Thymus (tissue), 11 donors: ENCODE measurements at regions not wholly inside any gene's neighbourhood (a gene's known extent, or its start where the extent isn't known, plus 50 kb on each side); places are given as distances from the start of the nearest gene placed in this dataset.
"Not testable (repeated sequence)": the region's sequence is repeated elsewhere in the genome, so short reads cannot be mapped to it uniquely, and the experiment has no call there.

Experiments
- DNase-seq, 9 donors: peaks; one replicate each; pipeline ENCODE4 v3.0.0-alpha.2; 2013; ENCODE audit warnings: low spot score in 9 of 9, low read depth in 6 of 9, missing footprints in 1 of 9
- H3K27ac ChIP-seq, 2 donors: one replicate each; pipeline ENCODE4 v1.5.1; 2013; ENCODE audit warnings: control low read depth in 1 of 2, low read depth in 1 of 2, low read length in 1 of 2, mild to moderate bottlenecking in 1 of 2, moderate library complexity in 1 of 2
- H3K27me3 ChIP-seq, 2 donors: one replicate each; pipeline ENCODE4 v1.5.1; 2013; ENCODE audit warnings: low read length in 1 of 2; ENCODE audit not compliant: control insufficient read depth in 2 of 2, insufficient read depth in 1 of 2
- H3K36me3 ChIP-seq, 2 donors: one replicate each; pipeline ENCODE4 v1.5.1; 2013; ENCODE audit warnings: low read length in 1 of 2, mild to moderate bottlenecking in 1 of 2, moderate library complexity in 1 of 2; ENCODE audit not compliant: control insufficient read depth in 2 of 2, insufficient read depth in 2 of 2
- H3K4me1 ChIP-seq, 2 donors: one replicate each; pipeline ENCODE4 v1.5.1; 2013; ENCODE audit warnings: low read length in 2 of 2; ENCODE audit not compliant: control insufficient read depth in 2 of 2, insufficient read depth in 2 of 2
- H3K4me3 ChIP-seq, 2 donors: one replicate each; pipeline ENCODE4 v1.5.1; 2013; ENCODE audit warnings: low read length in 2 of 2, control low read depth in 1 of 2, mild to moderate bottlenecking in 1 of 2
- H3K9me3 ChIP-seq, 2 donors: one replicate each; pipeline ENCODE4 v1.5.1; 2013; ENCODE audit warnings: low read length in 1 of 2, mild to moderate bottlenecking in 1 of 2; ENCODE audit not compliant: control insufficient read depth in 2 of 2, insufficient read depth in 1 of 2
- WGBS: extraction: QIAGEN DNeasy Blood & Tissue Kit; methylation state at CpG from one replicate; pipeline ENCODE4 v1.1.7; 2013; 5-methylcytosine and 5-hydroxymethylcytosine counted together
- donor health status: healthy.

DNA sequence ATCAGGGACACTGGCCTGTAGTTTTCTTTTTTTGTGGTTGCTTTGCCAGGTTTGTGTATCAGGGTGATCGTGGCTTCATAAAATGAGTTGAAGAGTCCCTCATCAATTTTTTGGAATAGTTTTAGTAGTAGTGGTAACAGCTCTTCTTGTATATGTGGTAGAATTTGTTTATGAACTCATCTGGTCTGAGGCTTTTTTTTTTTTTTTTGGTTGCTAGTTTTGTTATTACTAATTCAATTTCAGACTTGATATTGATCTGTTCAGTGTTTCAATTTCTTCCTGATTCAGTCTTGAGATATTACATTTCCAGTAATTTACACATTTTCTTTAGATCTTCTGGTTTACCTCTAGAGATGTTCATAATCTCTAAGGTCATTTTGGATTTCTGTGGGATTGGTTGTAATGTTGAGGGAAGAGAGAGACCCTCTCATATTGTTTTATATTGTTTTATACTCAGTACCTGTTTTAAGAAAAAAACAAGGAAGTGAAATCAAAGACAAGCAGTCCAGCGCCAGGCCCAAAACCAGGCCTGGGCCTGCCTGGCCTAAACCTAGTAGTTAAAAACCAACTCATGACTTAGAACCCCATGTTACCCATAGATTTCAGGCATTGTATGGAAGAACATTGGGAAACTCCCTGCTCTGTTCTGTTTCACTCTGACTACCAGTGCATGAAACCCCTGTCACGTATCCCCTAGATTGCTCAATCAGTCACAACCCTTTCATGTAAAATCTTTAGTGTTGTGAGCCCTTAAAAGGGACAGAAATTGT lies 836.7 kb upstream of the NDST4 start:
- H3K4me3 ChIP-seq, H3K36me3 ChIP-seq, H3K4me1 ChIP-seq, DNase-seq, H3K27ac ChIP-seq, H3K27me3 ChIP-seq, H3K9me3 ChIP-seq: not testable (repeated sequence)
- 89% methylated on average over 3 of the region's 3 CpGs for WGBS

- H3K9me3 ChIP-seq: no peaks in the 10 kb centered on the region
- no peak overlapping the region for H3K4me3 ChIP-seq
- no peaks in the 10 kb centered on the region for H3K27me3 ChIP-seq
- H3K4me1 ChIP-seq: no peaks in the 10 kb centered on the region
- DNase-seq: no peak
- no peaks in the 10 kb centered on the region for H3K36me3 ChIP-seq
- 87% methylated on average over 3 of the region's 3 CpGs for WGBS
- H3K27ac ChIP-seq: no peak overlapping the region
These were observed 831.6 kb upstream of the NDST4 start for GRCh38 chr4:115945026-115945425.

- Histone ChIP-seq H3K4me3 (no peak overlapping the region), H3K27me3 (no peaks in the 10 kb centered on the region), H3K9me3 (no peaks in the 10 kb centered on the region), H3K36me3 (no peaks in the 10 kb centered on the region), H3K27ac (no peak overlapping the region), H3K4me1 (no peaks in the 10 kb centered on the region)
- WGBS: 97% methylated on average over 5 of the region's 5 CpGs
- no peak for DNase-seq
These were observed 830.9 kb upstream of the NDST4 start for GRCh38 chr4:115944146-115944905.

- no peak for DNase-seq
- no peaks in the 10 kb centered on the region for H3K36me3 ChIP-seq
- 94% methylated on average over 4 of the region's 4 CpGs for WGBS
- no peak overlapping the region for H3K4me3 ChIP-seq
- H3K4me1 ChIP-seq: no peaks in the 10 kb centered on the region
- H3K27ac ChIP-seq: no peak overlapping the region
- no peaks in the 10 kb centered on the region for H3K27me3 ChIP-seq
- no peaks in the 10 kb centered on the region for H3K9me3 ChIP-seq
These were observed 825.5 kb upstream of the NDST4 start for GRCh38 chr4:115938764-115939443.

GRCh38 chr4:115929373-115929772 lies 816.0 kb upstream of the NDST4 start:
- H3K36me3 ChIP-seq: no peaks in the 10 kb centered on the region
- no peak overlapping the region for H3K4me3 ChIP-seq
- H3K4me1 ChIP-seq: no peaks in the 10 kb centered on the region
- no peaks in the 10 kb centered on the region for H3K9me3 ChIP-seq
- DNase-seq: no peak
- no peaks in the 10 kb centered on the region for H3K27me3 ChIP-seq
- H3K27ac ChIP-seq: no peak overlapping the region
- 94% methylated on average over 1 of the region's 1 CpG for whole genome bisulfite sequencing

DNA sequence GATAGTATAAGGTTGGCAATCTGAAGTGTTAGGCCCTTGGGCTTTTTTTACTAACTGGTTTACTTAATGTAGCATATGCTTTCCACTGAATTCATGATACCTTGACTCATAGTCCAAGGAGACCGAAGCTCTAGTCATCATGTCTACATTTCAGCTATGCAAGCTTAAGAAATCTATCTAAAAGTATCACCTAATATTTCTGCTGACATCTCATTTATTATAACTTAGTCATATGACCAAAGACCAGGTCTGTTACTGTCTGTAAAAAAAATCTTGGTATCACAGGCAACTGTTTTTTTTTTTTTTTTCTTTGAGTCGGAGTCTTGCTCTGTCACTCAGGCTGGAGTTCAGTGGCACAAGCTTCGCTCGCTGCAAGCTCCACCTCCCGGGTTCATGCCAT lies 814.0 kb upstream of the NDST4 start:
- WGBS: 89% methylated on average over 5 of the region's 5 CpGs
- no peaks in the 10 kb centered on the region for H3K36me3 ChIP-seq
- H3K27me3 ChIP-seq: no peaks in the 10 kb centered on the region
- H3K27ac ChIP-seq: no peak overlapping the region
- H3K4me1 ChIP-seq: no peaks in the 10 kb centered on the region
- DNase-seq: no peak
- H3K4me3 ChIP-seq: no peak overlapping the region
- no peaks in the 10 kb centered on the region for H3K9me3 ChIP-seq

DNA sequence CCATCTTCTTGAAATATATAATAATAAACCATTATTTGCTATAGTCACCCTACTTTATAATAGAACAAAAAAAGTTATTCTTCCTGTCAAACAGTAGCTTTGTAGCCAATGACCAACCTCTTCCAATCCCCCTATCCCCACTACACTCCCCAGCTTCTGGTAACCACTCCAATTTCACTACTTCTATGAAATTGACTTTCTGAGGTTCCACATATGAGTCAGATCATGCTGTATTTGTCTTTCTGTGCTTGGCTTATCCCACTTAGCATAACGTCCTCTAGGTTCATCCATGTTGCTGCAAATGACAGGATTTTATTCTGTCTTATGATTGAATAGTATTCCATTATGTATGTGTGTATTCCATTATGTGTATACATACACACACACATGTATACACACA lies 809.7 kb upstream of the NDST4 start:
- no peak overlapping the region for H3K27ac ChIP-seq
- H3K4me3 ChIP-seq: no peak overlapping the region
- no peak for DNase-seq
- no peaks in the 10 kb centered on the region for H3K27me3 ChIP-seq
- 81% methylated on average over 1 of the region's 1 CpG for WGBS
- H3K36me3 ChIP-seq: no peaks in the 10 kb centered on the region
- no peaks in the 10 kb centered on the region for H3K4me1 ChIP-seq
- H3K9me3 ChIP-seq: peaks cover 0 to 7% of the 10 kb centered on the region in 2 donors

DNA sequence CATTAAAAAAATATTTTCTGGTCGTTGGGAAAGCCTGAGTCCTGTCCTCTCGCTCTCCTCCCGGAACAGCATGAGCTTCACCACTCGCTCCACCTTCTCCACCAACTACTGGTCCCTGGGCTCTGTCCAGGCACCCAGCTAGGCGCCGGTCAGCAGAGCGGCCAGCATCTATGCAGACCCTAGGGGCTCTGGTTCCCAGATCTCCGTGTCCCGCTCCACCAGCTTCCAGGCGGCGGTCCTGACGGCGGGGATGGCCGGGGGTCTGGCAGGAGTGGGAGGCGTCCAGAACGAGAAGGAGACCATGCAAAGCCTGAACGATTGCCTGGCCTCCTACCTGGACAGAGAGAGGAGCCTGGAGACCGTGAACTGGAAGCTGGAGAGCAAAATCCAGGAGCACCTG lies 807.2 kb upstream of the NDST4 start:
- no peak for DNase-seq
- Histone ChIP-seq H3K27me3 (no peaks in the 10 kb centered on the region), H3K4me1 (no peaks in the 10 kb centered on the region), H3K9me3 (peaks cover 0 to 7% of the 10 kb centered on the region in 2 donors), H3K4me3 (no peak overlapping the region), H3K27ac (no peak overlapping the region), H3K36me3 (no peaks in the 10 kb centered on the region)
- WGBS: 95% methylated on average over 18 of the region's 18 CpGs

GRCh38 chr4:115918149-115918548 lies 804.7 kb upstream of the NDST4 start:
- peaks cover 0 to 7% of the 10 kb centered on the region in 2 donors for H3K9me3 ChIP-seq
- H3K36me3 ChIP-seq: no peaks in the 10 kb centered on the region
- DNase-seq: no peak
- H3K4me1 ChIP-seq: no peaks in the 10 kb centered on the region
- no peak overlapping the region for H3K27ac ChIP-seq
- no peak overlapping the region for H3K4me3 ChIP-seq
- no peaks in the 10 kb centered on the region for H3K27me3 ChIP-seq
